ENCODE measurements at regions not wholly inside any gene's neighbourhood (a gene's known extent, or its start where the extent isn't known, plus 50 kb on each side); places are given as distances from the start of the nearest gene placed in this dataset.

- no peak overlapping the region for H3K27ac ChIP-seq (ENCODE audit: low read depth, low read length)
- H3K9me3 ChIP-seq (ENCODE audit: control insufficient read depth, insufficient read depth, low read length), result no peaks in the 10 kb centered on the region
- no peak overlapping the region for H3K4me3 ChIP-seq (ENCODE audit: low read depth, low read length)
- H3K27me3 ChIP-seq (ENCODE audit: control insufficient read depth, insufficient read depth, low read length), result no peaks in the 10 kb centered on the region
- no peaks in the 10 kb centered on the region for H3K4me1 ChIP-seq (ENCODE audit: control insufficient read depth, insufficient read depth, low read length)
- H3K36me3 ChIP-seq (ENCODE audit: control insufficient read depth, insufficient read depth, low read length), result no peaks in the 10 kb centered on the region
- DNase-seq (ENCODE audit: low read depth in 4 of 6, low spot score in 6 of 6), result no peak
- WGBS (ENCODE audit: insufficient coverage), result 80% methylated on average over 1 of the region's 1 CpG
Measured at GRCh38 chr1:34342334-34342733, 165.6 kb downstream of the C1orf94 start.

- Histone ChIP-seq H3K9me3 (ENCODE audit: control insufficient read depth, insufficient read depth, low read length) (no peaks in the 10 kb centered on the region), H3K4me3 (ENCODE audit: low read depth, low read length) (no peak overlapping the region), H3K36me3 (ENCODE audit: control insufficient read depth, insufficient read depth, low read length) (no peaks in the 10 kb centered on the region), H3K27me3 (ENCODE audit: control insufficient read depth, insufficient read depth, low read length) (no peaks in the 10 kb centered on the region), H3K4me1 (ENCODE audit: control insufficient read depth, insufficient read depth, low read length) (no peaks in the 10 kb centered on the region), H3K27ac (ENCODE audit: low read depth, low read length) (no peak overlapping the region)
- DNase-seq (ENCODE audit: low read depth in 4 of 6, low spot score in 6 of 6), result no peak
- WGBS (ENCODE audit: insufficient coverage), result no CpG with 5 or more reads among the region's 3 CpGs
Measured at GRCh38 chr1:34346128-34346527, 169.4 kb downstream of the C1orf94 start.

- no peak for DNase-seq (ENCODE audit: low read depth in 4 of 6, low spot score in 6 of 6)
- no CpG with 5 or more reads among the region's 2 CpGs for WGBS (ENCODE audit: insufficient coverage)
- H3K4me1 ChIP-seq (ENCODE audit: control insufficient read depth, insufficient read depth, low read length), result no peaks in the 10 kb centered on the region
- no peak overlapping the region for H3K27ac ChIP-seq (ENCODE audit: low read depth, low read length)
- no peaks in the 10 kb centered on the region for H3K9me3 ChIP-seq (ENCODE audit: control insufficient read depth, insufficient read depth, low read length)
- H3K4me3 ChIP-seq (ENCODE audit: low read depth, low read length), result no peak overlapping the region
- no peaks in the 10 kb centered on the region for H3K27me3 ChIP-seq (ENCODE audit: control insufficient read depth, insufficient read depth, low read length)
- no peaks in the 10 kb centered on the region for H3K36me3 ChIP-seq (ENCODE audit: control insufficient read depth, insufficient read depth, low read length)
Measured at GRCh38 chr1:34353409-34353808, 176.7 kb downstream of the C1orf94 start.

GRCh38 chr1:34354367-34354766, 177.7 kb downstream of the C1orf94 start:
- Histone ChIP-seq H3K27ac (ENCODE audit: low read depth, low read length) (no peak overlapping the region), H3K4me3 (ENCODE audit: low read depth, low read length) (no peak overlapping the region), H3K9me3 (ENCODE audit: control insufficient read depth, insufficient read depth, low read length) (no peaks in the 10 kb centered on the region), H3K36me3 (ENCODE audit: control insufficient read depth, insufficient read depth, low read length) (no peaks in the 10 kb centered on the region), H3K27me3 (ENCODE audit: control insufficient read depth, insufficient read depth, low read length) (no peaks in the 10 kb centered on the region), H3K4me1 (ENCODE audit: control insufficient read depth, insufficient read depth, low read length) (no peaks in the 10 kb centered on the region)
- WGBS (ENCODE audit: insufficient coverage), result 50% methylated on average over 2 of the region's 2 CpGs
- DNase-seq (ENCODE audit: low read depth in 4 of 6, low spot score in 6 of 6), result no peak

- Histone ChIP-seq H3K36me3 (ENCODE audit: control insufficient read depth, insufficient read depth, low read length) (no peaks in the 10 kb centered on the region), H3K27ac (ENCODE audit: low read depth, low read length) (no peak overlapping the region), H3K4me1 (ENCODE audit: control insufficient read depth, insufficient read depth, low read length) (no peaks in the 10 kb centered on the region), H3K4me3 (ENCODE audit: low read depth, low read length) (no peak overlapping the region), H3K9me3 (ENCODE audit: control insufficient read depth, insufficient read depth, low read length) (no peaks in the 10 kb centered on the region), H3K27me3 (ENCODE audit: control insufficient read depth, insufficient read depth, low read length) (no peaks in the 10 kb centered on the region)
- WGBS (ENCODE audit: insufficient coverage), result 93% methylated on average over 4 of the region's 4 CpGs
- DNase-seq (ENCODE audit: low read depth in 4 of 6, low spot score in 6 of 6), result no peak
Measured at GRCh38 chr1:34356853-34357252, 180.1 kb downstream of the C1orf94 start.

- no CpG with 5 or more reads among the region's 2 CpGs for WGBS (ENCODE audit: insufficient coverage)
- Histone ChIP-seq H3K4me3 (ENCODE audit: low read depth, low read length) (no peak overlapping the region), H3K4me1 (ENCODE audit: control insufficient read depth, insufficient read depth, low read length) (no peaks in the 10 kb centered on the region), H3K27me3 (ENCODE audit: control insufficient read depth, insufficient read depth, low read length) (no peaks in the 10 kb centered on the region), H3K36me3 (ENCODE audit: control insufficient read depth, insufficient read depth, low read length) (no peaks in the 10 kb centered on the region), H3K9me3 (ENCODE audit: control insufficient read depth, insufficient read depth, low read length) (no peaks in the 10 kb centered on the region), H3K27ac (ENCODE audit: low read depth, low read length) (no peak overlapping the region)
- DNase-seq (ENCODE audit: low read depth in 4 of 6, low spot score in 6 of 6), result no peak
Measured at GRCh38 chr1:34358636-34359035, 181.9 kb downstream of the C1orf94 start.

GRCh38 chr1:34359411-34359810, 182.7 kb downstream of the C1orf94 start:
- Histone ChIP-seq H3K9me3 (ENCODE audit: control insufficient read depth, insufficient read depth, low read length) (no peaks in the 10 kb centered on the region), H3K36me3 (ENCODE audit: control insufficient read depth, insufficient read depth, low read length) (no peaks in the 10 kb centered on the region), H3K4me1 (ENCODE audit: control insufficient read depth, insufficient read depth, low read length) (no peaks in the 10 kb centered on the region), H3K27me3 (ENCODE audit: control insufficient read depth, insufficient read depth, low read length) (no peaks in the 10 kb centered on the region), H3K27ac (ENCODE audit: low read depth, low read length) (no peak overlapping the region), H3K4me3 (ENCODE audit: low read depth, low read length) (no peak overlapping the region)
- no peak for DNase-seq (ENCODE audit: low read depth in 4 of 6, low spot score in 6 of 6)
- WGBS (ENCODE audit: insufficient coverage), result 100% methylated on average over 2 of the region's 4 CpGs

- Histone ChIP-seq H3K27ac (ENCODE audit: low read depth, low read length) (no peak overlapping the region), H3K27me3 (ENCODE audit: control insufficient read depth, insufficient read depth, low read length) (no peaks in the 10 kb centered on the region), H3K36me3 (ENCODE audit: control insufficient read depth, insufficient read depth, low read length) (no peaks in the 10 kb centered on the region), H3K9me3 (ENCODE audit: control insufficient read depth, insufficient read depth, low read length) (no peaks in the 10 kb centered on the region), H3K4me3 (ENCODE audit: low read depth, low read length) (no peak overlapping the region), H3K4me1 (ENCODE audit: control insufficient read depth, insufficient read depth, low read length) (no peaks in the 10 kb centered on the region)
- 95% methylated on average over 2 of the region's 3 CpGs for WGBS (ENCODE audit: insufficient coverage)
- no peak for DNase-seq (ENCODE audit: low read depth in 4 of 6, low spot score in 6 of 6)
Measured at GRCh38 chr1:34360574-34360973, 183.9 kb downstream of the C1orf94 start.

GRCh38 chr1:34361121-34361520, 184.4 kb downstream of the C1orf94 start:
- H3K27ac ChIP-seq (ENCODE audit: low read depth, low read length), result no peak overlapping the region
- no peaks in the 10 kb centered on the region for H3K27me3 ChIP-seq (ENCODE audit: control insufficient read depth, insufficient read depth, low read length)
- no peaks in the 10 kb centered on the region for H3K9me3 ChIP-seq (ENCODE audit: control insufficient read depth, insufficient read depth, low read length)
- no peak overlapping the region for H3K4me3 ChIP-seq (ENCODE audit: low read depth, low read length)
- no peak for DNase-seq (ENCODE audit: low read depth in 4 of 6, low spot score in 6 of 6)
- WGBS (ENCODE audit: insufficient coverage), result 46% methylated on average over 3 of the region's 3 CpGs
- no peaks in the 10 kb centered on the region for H3K36me3 ChIP-seq (ENCODE audit: control insufficient read depth, insufficient read depth, low read length)
- no peaks in the 10 kb centered on the region for H3K4me1 ChIP-seq (ENCODE audit: control insufficient read depth, insufficient read depth, low read length)

- no peaks in the 10 kb centered on the region for H3K36me3 ChIP-seq (ENCODE audit: control insufficient read depth, insufficient read depth, low read length)
- H3K9me3 ChIP-seq (ENCODE audit: control insufficient read depth, insufficient read depth, low read length), result no peaks in the 10 kb centered on the region
- no peak overlapping the region for H3K27ac ChIP-seq (ENCODE audit: low read depth, low read length)
- no peak overlapping the region for H3K4me3 ChIP-seq (ENCODE audit: low read depth, low read length)
- no peaks in the 10 kb centered on the region for H3K27me3 ChIP-seq (ENCODE audit: control insufficient read depth, insufficient read depth, low read length)
- WGBS (ENCODE audit: insufficient coverage), result 75% methylated on average over 1 of the region's 2 CpGs
- DNase-seq (ENCODE audit: low read depth in 4 of 6, low spot score in 6 of 6), result no peak
- H3K4me1 ChIP-seq (ENCODE audit: control insufficient read depth, insufficient read depth, low read length), result no peaks in the 10 kb centered on the region
Measured at GRCh38 chr1:34361781-34362357, 185.2 kb downstream of the C1orf94 start.
